ENCODE measurements at regions not wholly inside any gene's neighbourhood (a gene's known extent, or its start where the extent isn't known, plus 50 kb on each side); places are given as distances from the start of the nearest gene placed in this dataset.
"Not testable (repeated sequence)": the region's sequence is repeated elsewhere in the genome, so short reads cannot be mapped to it uniquely, and the experiment has no call there.

GRCh38 chr6:71360556-71361335 lies 72.1 kb downstream of the OGFRL1 start:
- not testable (repeated sequence) for DNase-seq (ENCODE audit: low read depth)

GRCh38 chr6:71364889-71365542 lies 76.4 kb downstream of the OGFRL1 start:
- DNase-seq (ENCODE audit: low read depth) = no peak

- no peak for DNase-seq (ENCODE audit: low read depth)
Measured at GRCh38 chr6:71367756-71368155, 79.1 kb downstream of the OGFRL1 start.

DNA sequence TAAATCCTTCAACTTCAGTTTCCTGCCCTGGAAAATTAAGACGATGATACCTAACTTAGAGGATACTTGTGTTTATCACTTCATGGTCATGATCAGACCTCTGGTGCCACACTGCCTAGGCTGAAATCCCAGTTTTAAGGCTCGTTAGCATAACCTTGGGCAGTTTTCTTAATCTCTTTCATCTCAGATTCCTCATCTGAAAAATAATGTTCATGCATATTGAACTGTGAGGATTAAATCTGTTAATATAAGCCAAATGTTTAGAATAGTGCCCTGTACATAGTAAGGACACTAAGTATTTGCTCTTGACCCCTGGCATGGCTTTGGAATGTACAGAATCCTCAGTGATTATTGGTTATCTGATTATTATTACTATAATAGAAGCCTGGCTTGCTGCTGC lies 79.7 kb downstream of the OGFRL1 start:
- no peak for DNase-seq (ENCODE audit: low read depth)

GRCh38 chr6:71371559-71371958 lies 82.9 kb downstream of the OGFRL1 start:
- no peak for DNase-seq (ENCODE audit: low read depth)

DNA sequence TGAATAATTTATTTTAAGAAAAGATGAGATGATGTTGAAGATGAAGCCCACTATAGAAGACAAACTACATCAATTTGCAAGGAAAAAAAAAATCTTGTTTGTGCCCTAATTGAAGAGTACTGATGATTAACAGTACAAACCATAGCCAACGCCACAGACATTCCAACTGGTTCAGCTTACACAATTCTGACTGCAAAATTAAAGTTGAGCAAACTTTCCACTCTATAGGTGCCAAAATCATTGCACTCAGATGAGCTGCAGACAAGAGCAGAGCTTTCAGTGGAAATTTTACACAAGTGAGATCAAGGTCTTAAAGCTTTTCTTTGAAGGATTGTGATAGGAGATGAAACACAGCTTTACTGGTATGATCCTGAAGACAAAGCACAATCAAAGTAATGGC lies 85.3 kb downstream of the OGFRL1 start:
- DNase-seq (ENCODE audit: low read depth) = peak; percentile 77

DNA sequence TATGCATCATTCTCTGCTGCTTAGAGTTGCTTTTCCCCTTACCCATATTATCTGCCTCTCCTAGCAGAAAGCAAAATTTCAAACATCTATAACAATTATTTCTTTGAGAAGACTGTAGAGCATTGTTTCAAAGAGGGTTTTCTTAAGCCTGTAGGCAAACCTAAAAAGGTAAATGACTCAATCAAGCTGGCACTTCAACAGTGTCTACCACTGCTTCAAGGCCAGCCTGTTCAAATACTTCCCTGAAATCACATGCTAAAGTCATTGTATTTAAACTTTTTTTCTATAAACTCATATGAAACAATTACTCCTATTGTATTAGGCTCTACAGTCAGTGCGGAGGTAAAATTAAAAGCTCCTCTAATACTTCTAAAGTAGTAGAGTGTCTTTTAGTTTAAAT lies 87.1 kb downstream of the OGFRL1 start:
- DNase-seq (ENCODE audit: low read depth) = no peak

GRCh38 chr6:71376830-71377229 lies 88.2 kb downstream of the OGFRL1 start:
- no peak for DNase-seq (ENCODE audit: low read depth)

GRCh38 chr6:71383476-71383875 lies 94.9 kb downstream of the OGFRL1 start:
- DNase-seq (ENCODE audit: low read depth) = no peak

GRCh38 chr6:71383901-71384489 lies 95.4 kb downstream of the OGFRL1 start:
- DNase-seq (ENCODE audit: low read depth) = peak; percentile 55

DNA sequence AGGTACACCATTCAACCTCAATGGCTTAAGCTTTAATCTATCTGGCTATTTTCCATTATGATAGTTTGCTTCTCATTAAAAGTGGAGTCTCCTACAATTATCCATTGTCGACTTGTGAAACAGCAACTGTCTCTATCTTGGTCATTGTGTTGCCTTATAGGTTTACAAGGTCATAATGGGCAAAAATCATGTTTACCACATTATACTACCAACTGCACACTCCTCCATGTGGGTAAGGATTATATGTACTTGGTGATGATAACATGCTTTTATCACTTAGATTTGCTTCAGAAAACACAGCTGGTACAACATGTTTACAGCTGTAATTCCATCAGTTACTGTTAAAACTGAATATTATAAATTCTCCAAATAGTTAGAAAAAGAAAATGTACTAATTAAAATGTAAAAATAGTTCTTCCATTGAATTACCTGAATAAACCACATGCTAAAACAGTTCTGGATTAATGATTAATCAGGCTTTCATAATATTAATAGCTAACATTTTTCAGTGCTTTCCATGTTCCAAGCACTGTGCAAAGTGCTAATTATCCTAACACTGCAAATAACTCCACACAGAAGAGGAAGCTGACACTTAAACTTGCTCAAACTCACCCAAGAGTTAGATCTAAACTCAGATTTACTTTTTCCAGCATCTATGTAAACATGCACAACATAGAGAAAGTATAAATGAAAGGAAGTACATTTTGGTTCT lies 96.7 kb downstream of the OGFRL1 start:
- no peak for DNase-seq (ENCODE audit: low read depth)

DNA sequence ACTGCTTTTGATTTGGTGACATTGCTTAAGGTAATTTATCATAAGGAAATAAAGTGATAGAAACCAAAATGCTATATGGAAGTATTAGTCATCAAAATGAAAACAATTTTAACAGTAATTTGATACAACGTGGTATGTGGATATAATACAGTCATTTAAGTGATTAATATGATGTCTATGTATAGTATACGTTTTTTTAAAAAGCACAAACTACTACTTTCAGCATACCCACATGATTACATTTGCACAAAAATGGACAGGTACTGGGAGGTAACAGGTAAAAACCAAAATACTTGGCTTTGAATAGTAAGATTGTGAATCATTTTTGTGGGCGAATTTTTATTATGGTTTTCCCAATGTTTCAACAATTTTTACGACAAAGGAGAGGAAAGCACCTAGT lies 97.6 kb downstream of the OGFRL1 start:
- no peak for DNase-seq (ENCODE audit: low read depth)

DNA sequence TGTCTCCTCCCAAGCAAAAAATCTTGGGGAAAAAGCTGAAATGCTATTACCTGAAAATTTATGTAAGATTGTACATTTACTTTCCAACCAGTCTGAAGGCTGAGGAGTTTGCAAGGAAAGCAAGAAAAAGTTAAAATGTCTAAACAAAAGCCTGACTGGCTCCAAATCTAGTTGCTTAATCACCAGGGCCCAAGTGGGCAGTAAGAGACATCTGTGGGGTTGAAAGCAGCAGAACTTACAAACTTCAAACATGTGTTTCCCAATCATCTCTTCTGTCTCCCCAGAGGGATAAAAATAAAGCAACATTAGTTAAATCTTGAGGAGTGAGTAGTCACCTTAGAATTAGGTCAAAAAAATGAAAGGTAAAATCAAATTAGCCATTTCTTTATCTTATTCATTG lies 98.6 kb downstream of the OGFRL1 start:
- DNase-seq (ENCODE audit: low read depth) = peak; percentile 85

DNA sequence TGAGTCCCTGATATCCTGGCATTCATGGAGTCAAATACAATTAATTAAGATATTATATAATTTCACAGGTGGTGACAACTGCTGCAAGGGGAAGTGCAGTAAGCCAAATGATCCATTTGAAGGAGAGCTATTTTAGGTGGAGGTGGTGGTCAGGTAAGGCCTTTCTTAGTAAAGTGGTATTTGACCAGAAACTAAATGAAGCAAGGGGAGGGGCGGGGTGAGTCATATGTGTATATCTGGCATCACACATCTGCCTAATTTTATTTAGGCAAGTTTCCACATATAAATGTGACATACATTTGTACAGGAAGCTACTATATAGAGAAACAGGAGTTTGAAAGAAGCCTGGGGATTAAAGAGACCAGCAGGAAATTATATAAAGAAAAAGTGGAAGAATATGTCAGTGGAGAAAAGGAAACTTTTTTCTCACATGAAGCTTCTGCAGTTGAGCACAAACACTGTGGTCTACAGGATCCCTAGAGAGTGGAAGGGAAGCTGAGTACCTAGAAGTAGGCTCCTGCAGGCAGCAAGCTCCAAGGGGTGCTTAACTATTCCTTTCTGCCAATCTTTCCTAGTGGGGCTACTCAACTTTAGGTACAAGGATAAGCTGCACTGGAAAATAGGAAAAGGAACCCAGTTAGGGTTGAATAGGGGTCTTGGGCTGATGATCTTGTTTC lies 99.6 kb downstream of the OGFRL1 start:
- no peak for DNase-seq (ENCODE audit: low read depth)

- no peak for DNase-seq (ENCODE audit: low read depth)
Measured at GRCh38 chr6:71388856-71389527, 100.4 kb downstream of the OGFRL1 start.

- no peak for DNase-seq (ENCODE audit: low read depth)
Measured at GRCh38 chr6:71391126-71391525, 102.5 kb downstream of the OGFRL1 start.

DNA sequence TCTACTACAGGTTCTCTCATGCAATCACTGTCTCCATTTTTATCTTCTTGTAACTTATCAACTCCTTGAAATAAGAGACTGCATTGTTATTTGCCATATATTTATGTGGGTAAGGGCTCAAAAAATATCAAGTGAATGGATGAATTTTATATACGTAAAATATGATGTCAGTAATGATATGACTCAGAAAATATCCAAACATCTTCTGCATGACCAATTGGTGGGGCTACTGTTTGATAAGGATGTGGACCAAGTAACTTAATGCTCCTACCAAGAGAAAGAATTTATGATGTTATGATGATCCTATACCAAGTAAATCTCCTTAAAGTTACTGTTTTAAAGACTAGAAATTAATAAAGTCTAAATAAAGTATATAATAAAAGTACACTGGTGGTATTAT lies 103.7 kb downstream of the OGFRL1 start:
- DNase-seq (ENCODE audit: low read depth) = no peak

- DNase-seq (ENCODE audit: low read depth) = no peak
Measured at GRCh38 chr6:71393471-71393870, 104.9 kb downstream of the OGFRL1 start.

DNA sequence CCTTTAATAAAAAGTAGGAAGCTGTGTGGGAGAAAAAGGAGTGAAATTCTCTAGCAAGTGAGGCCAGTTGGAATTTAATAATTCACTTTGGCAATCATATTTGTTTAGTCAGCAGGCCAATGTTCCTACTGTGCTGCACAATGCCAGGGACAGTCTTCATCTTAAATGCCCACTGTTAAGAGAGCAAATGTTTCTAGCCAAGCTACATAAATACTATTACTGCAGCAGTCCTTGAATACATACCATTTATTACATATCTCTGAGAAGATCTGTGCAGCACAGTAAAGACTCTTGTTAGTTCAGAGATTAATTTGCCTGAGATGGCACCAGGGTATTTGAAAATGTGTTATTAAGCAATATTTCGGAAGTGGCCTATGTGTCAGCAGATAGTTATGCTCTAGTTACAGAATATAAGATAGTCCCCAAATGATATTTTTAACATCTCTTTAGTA lies 105.4 kb downstream of the OGFRL1 start:
- DNase-seq (ENCODE audit: low read depth) = peak; percentile 76

GRCh38 chr6:71394926-71395325 lies 106.3 kb downstream of the OGFRL1 start:
- no peak for DNase-seq (ENCODE audit: low read depth)

GRCh38 chr6:71395731-71396409 lies 107.3 kb downstream of the OGFRL1 start:
- no peak for DNase-seq (ENCODE audit: low read depth)
